K562 (cell line): ENCODE measurements at regions not wholly inside any gene's neighbourhood (a gene's known extent, or its start where the extent isn't known, plus 50 kb on each side); places are given as distances from the start of the nearest gene placed in this dataset.

Source experiments
- ATAC-seq: fragments of 200-7000 bp; cut with Tn5 transposase; 3 replicates; pipeline ENCODE4 v1.9.1; 2020; ENCODE audit warnings: moderate library complexity
- BruUV-seq: library from RNA; stranded (reverse); fragments of 400-500 nt; replicated peaks from 2 replicates; lab custom pipeline; 2021; lab: Mats Ljungman, UMichigan
- CTCF ChIA-PET: fragments of 300-600 bp; formaldehyde crosslinking; extraction: SDS; loops from one replicate; lab custom pipeline; 2021; ENCODE audit warnings: low intra/inter-chr PET ratio; lab: Yijun Ruan, JAX
- POLR2A ChIA-PET: fragments of 300-600, 350-650 bp; sonication (Branson Sonifier 250); formaldehyde crosslinking; extraction: SDS; loops from one replicate; lab custom pipeline; 2021; ENCODE audit warnings: antibody characterized with exemption, inconsistent platforms; lab: Yijun Ruan, JAX
- DNase-seq, 4 experiments: peaks; one replicate each; pipeline versions ENCODE4 v3.0.0 to v3.0.0-alpha.2; 2011 to 2018; ENCODE audit warnings: low spot score in 3 of 4, mixed read lengths in 3 of 4; ENCODE audit errors: extremely low read depth in 1 of 4
- FAIRE-seq: peaks from 2 replicates; lab custom pipeline; 2011; peaks lifted over from hg19 to GRCh38; lab: Jason Lieb, UNC
- H2AFZ ChIP-seq: 2 replicates; pipeline ENCODE4 v1.6.0; 2011; ENCODE audit warnings: low read depth, low read length, control low read depth, inconsistent platforms
- H3K27ac ChIP-seq: fragments of 200-600 bp; 3 replicates; pipeline ENCODE4 v1.8.0; 2011; ENCODE audit warnings: low read depth, mild to moderate bottlenecking, control low read depth, inconsistent platforms, low read length, moderate library complexity, mixed read lengths; ENCODE audit errors: extremely low read depth
- H3K27me3 ChIP-seq, 2 experiments: fragments of 300-600 bp in 1 of 2; 2 replicates in 1 of 2; 3 replicates in 1 of 2; pipeline versions ENCODE4 v1.6.0 to v1.8.0; 2011; ENCODE audit warnings: inconsistent platforms in 2 of 2, low read length in 2 of 2, mild to moderate bottlenecking in 1 of 2, mixed read lengths in 1 of 2, moderate library complexity in 1 of 2; ENCODE audit not compliant: control insufficient read depth in 2 of 2, insufficient read depth in 2 of 2
- H3K36me3 ChIP-seq: fragments of 300-600 bp; 3 replicates; pipeline ENCODE4 v1.8.0; 2011; ENCODE audit warnings: mild to moderate bottlenecking, low read length, inconsistent platforms; ENCODE audit not compliant: control insufficient read depth, insufficient read depth
- H3K4me1 ChIP-seq, 2 experiments: fragments of 200-600 bp in 1 of 2; replicated peaks in 1 of 2; 2 replicates in 1 of 2; 3 replicates in 1 of 2; pipeline versions ENCODE4 v1.5.1 to v1.8.0; 2011; ENCODE audit warnings: inconsistent platforms in 2 of 2, low read length in 2 of 2, mild to moderate bottlenecking in 1 of 2, mixed read lengths in 1 of 2, moderate library complexity in 1 of 2; ENCODE audit not compliant: control insufficient read depth in 2 of 2, insufficient read depth in 2 of 2
- H3K4me2 ChIP-seq: 2 replicates; pipeline ENCODE4 v1.6.1; 2011; ENCODE audit warnings: low read length, control low read depth, inconsistent platforms, mixed read lengths; ENCODE audit not compliant: insufficient read depth
- H3K4me3 ChIP-seq: fragments of 200-600 bp; sonication (generic), shearing (Covaris generic); 2 replicates; pipeline ENCODE4 v1.5.1; 2016; ENCODE audit warnings: control low read depth, inconsistent platforms
- H3K79me2 ChIP-seq: fragments of 200-600 bp; 3 replicates; pipeline ENCODE4 v1.8.0; 2011; ENCODE audit warnings: low read length, inconsistent platforms; ENCODE audit not compliant: control insufficient read depth, insufficient read depth
- H3K9ac ChIP-seq, 2 experiments: 2 replicates each; pipeline versions ENCODE4 v1.6.0 to v1.6.1; 2011; ENCODE audit warnings: low read depth in 2 of 2, low read length in 2 of 2, control low read depth in 1 of 2, inconsistent platforms in 1 of 2, mild to moderate bottlenecking in 1 of 2, mixed read lengths in 1 of 2; ENCODE audit not compliant: insufficient read depth in 1 of 2
- H3K9me1 ChIP-seq: one replicate; pipeline ENCODE4 v1.6.0; 2011; ENCODE audit warnings: inconsistent platforms, mild to moderate bottlenecking, low read length, moderate library complexity; ENCODE audit not compliant: control insufficient read depth, insufficient read depth
- H3K9me3 ChIP-seq: replicated peaks from 2 replicates; pipeline ENCODE4 v1.5.1; 2011; ENCODE audit warnings: low read depth, low read length, inconsistent platforms; ENCODE audit not compliant: control insufficient read depth, insufficient read depth
- H4K20me1 ChIP-seq: replicated peaks from 2 replicates; pipeline ENCODE4 v1.6.1; 2011; ENCODE audit warnings: low read length, inconsistent platforms, mixed read lengths; ENCODE audit not compliant: control insufficient read depth, insufficient read depth
- AFF4 ChIP-seq: sonication (generic); formaldehyde crosslinking; IDR thresholded peaks from 2 replicates; pipeline ENCODE4 v1.8.0; 2023; ENCODE audit warnings: mild to moderate bottlenecking, missing genetic modification reagents
- MNT ChIP-seq, 2 experiments: fragments of 450-650 bp; conservative IDR thresholded peaks; 2 replicates each; pipeline ENCODE4 v1.6.1; 2017; ENCODE audit warnings: mild to moderate bottlenecking in 2 of 2, moderate library complexity in 2 of 2
- MYNN ChIP-seq, 2 experiments: sonication (generic); formaldehyde crosslinking in 1 of 2; IDR thresholded peaks; 2 replicates each; pipeline versions ENCODE4 v1.5.0 to v1.6.1; 2016 to 2020; ENCODE audit warnings: antibody characterized with exemption in 1 of 2, missing genetic modification reagents in 1 of 2
- PRDM10 ChIP-seq: fragments of 450-650 bp; IDR thresholded peaks from 2 replicates; pipeline ENCODE4 v1.6.1; 2018; ENCODE audit not compliant: partially characterized antibody
- ZNF212 ChIP-seq: fragments of 450-650 bp; formaldehyde crosslinking; IDR thresholded peaks from 2 replicates; pipeline ENCODE4 v1.4.0; 2020; ENCODE audit warnings: mild to moderate bottlenecking
- ZNF695 ChIP-seq: fragments of 450-650 bp; formaldehyde crosslinking; IDR thresholded peaks from 2 replicates; pipeline ENCODE4 v1.4.0; 2020; ENCODE audit warnings: mild to moderate bottlenecking, moderate library complexity
- WGBS: fragments of 100-300 bp; shearing (Covaris generic); methylation state at CpG from one replicate; pipeline ENCODE4 v1.1.6; 2016; ENCODE audit warnings: low coverage, mixed read lengths; ENCODE audit not compliant: insufficient coverage; ENCODE audit errors: missing lambda C conversion rate; 5-methylcytosine and 5-hydroxymethylcytosine counted together
- in situ Hi-C: fragments of 300-500 bp; cut with MboI; formaldehyde crosslinking; loops from 4 replicates; pipeline ENCODE4 v1.15.0; 2018; ENCODE audit warnings: inconsistent platforms, mixed read lengths
- intact Hi-C: fragments of 100-400 bp; cut with micrococcal nuclease; formaldehyde crosslinking; loops from 2 replicates; pipeline ENCODE4 v1.14.2; 2022

- DNase-seq (no peak), FAIRE-seq (no peak), ATAC-seq (no peak)
- Histone ChIP-seq H3K4me2 (no peak overlapping the region), H3K9me3 (no peaks in the 10 kb centered on the region), H2AFZ (no peak overlapping the region), H3K4me3 (no peak overlapping the region), H3K27me3 (no peaks in the 10 kb centered on the region), H3K79me2 (no peaks in the 10 kb centered on the region), H3K36me3 (no peaks in the 10 kb centered on the region), H3K27ac (no peak overlapping the region), H3K9me1 (no peaks in the 10 kb centered on the region), H4K20me1 (no peaks in the 10 kb centered on the region), H3K9ac (no peak overlapping the region)
- in situ Hi-C loops = no loop called here
- POLR2A ChIA-PET = no interaction called here
- intact Hi-C loops = no loop called here
- BruUV-seq = no TSS peak
- 0% methylated on average over 1 of the region's 1 CpG for WGBS
- CTCF ChIA-PET = no interaction called here
- TF ChIP-seq MYNN (IDR thresholded peaks at IDR 0.05) (no peak), MYNN (CRISPR knock-in tag; IDR thresholded peaks at IDR 0.05) (no peak), AFF4 (CRISPR knock-in tag) (no peak), ZNF212 (CRISPR knock-in tag) (no peak), MNT (conservative IDR thresholded peaks at IDR 0.05) (no peak), PRDM10 (no peak), ZNF695 (no peak)
- TF ChIP-seq, all 486 proteins: peak for 0
- no peaks in the 10 kb centered on the region for H3K4me1 ChIP-seq
Observed at GRCh38 chr1:106207185-106207584, 849.3 kb upstream of the PRMT6 start.
